Heart left ventricle (tissue), 16 donors: ENCODE measurements at regions not wholly inside any gene's neighbourhood (a gene's known extent, or its start where the extent isn't known, plus 50 kb on each side); places are given as distances from the start of the nearest gene placed in this dataset.

ENCODE experiments used
- ATAC-seq, 4 donors: fragments of 200-7000 bp; cut with Tn5 transposase; one replicate each; pipeline ENCODE4 v1.9.1; 2020 to 2022; ENCODE audit warnings: moderate library complexity in 4 of 4, mild to moderate bottlenecking in 3 of 4, moderate number of reproducible peaks in 1 of 4
- DNase-seq, 5 donors: peaks; one replicate each; pipeline ENCODE4 v3.0.0-alpha.2; 2020
- H3K27ac ChIP-seq, 12 donors: fragments of 200-600 bp; sonication (generic) in 4 of 12; one replicate each; pipeline versions ENCODE4 v1.5.0 to v1.8.0; 2016 to 2022; ENCODE audit warnings: mild to moderate bottlenecking in 2 of 12
- H3K27me3 ChIP-seq, 9 donors: fragments of 200-600 bp; sonication (generic) in 2 of 9; one replicate each; pipeline versions ENCODE4 v1.5.1 to v1.8.0; 2016 to 2022; ENCODE audit warnings: mild to moderate bottlenecking in 3 of 9
- H3K36me3 ChIP-seq, 9 donors: fragments of 200-600 bp; sonication (generic) in 2 of 9; one replicate each; pipeline versions ENCODE4 v1.5.0 to v1.8.0; 2018 to 2022; ENCODE audit warnings: mild to moderate bottlenecking in 2 of 9
- H3K4me1 ChIP-seq, 12 donors: fragments of 200-600 bp; sonication (generic) in 4 of 12; one replicate each; pipeline versions ENCODE4 v1.5.0 to v1.8.0; 2016 to 2022; ENCODE audit warnings: mild to moderate bottlenecking in 3 of 12
- H3K4me3 ChIP-seq, 12 donors: fragments of 200-600 bp; sonication (generic) in 4 of 12; one replicate each; pipeline versions ENCODE4 v1.5.0 to v1.8.0; 2017 to 2022; ENCODE audit warnings: mild to moderate bottlenecking in 9 of 12, moderate library complexity in 4 of 12
- H3K9me3 ChIP-seq, 12 donors: fragments of 200-600 bp; sonication (generic) in 4 of 12; one replicate each; pipeline versions ENCODE4 v1.5.0 to v1.8.0; 2016 to 2022; ENCODE audit warnings: mild to moderate bottlenecking in 1 of 12
- CTCF ChIP-seq, 12 donors: fragments of 200-600 bp; sonication (generic) in 4 of 12; IDR thresholded peaks; one replicate each; pipeline versions ENCODE4 v1.5.0 to v1.8.0; 2018 to 2022; ENCODE audit warnings: antibody characterized with exemption in 12 of 12, mild to moderate bottlenecking in 5 of 12
- POLR2A ChIP-seq, 2 donors: fragments of 450-650 bp; IDR thresholded peaks; one replicate each; pipeline ENCODE4 v1.6.1; 2017; ENCODE audit warnings: antibody characterized with exemption in 2 of 2, mild to moderate bottlenecking in 2 of 2, moderate library complexity in 2 of 2
- WGBS, 4 donors: extraction: QIAGEN DNeasy Blood & Tissue Kit in 2 of 4; methylation state at CpG; one replicate each; pipeline versions ENCODE4 v1.1.5 to v1.1.7; 2013 to 2018; 5-methylcytosine and 5-hydroxymethylcytosine counted together
- intact Hi-C, 10 donors: fragments of 100-400 bp; cut with DNase I; formaldehyde crosslinking; loops; one replicate each; pipeline versions ENCODE4 v1.11.1 to v1.14.2; 2022
- donor health status: ischemic (EF 13 %, LVEDD 7.1; RV severe dilation, severe dysfunction).
- donor health status: healthy with polysubstance abuse.
- donor health status: DM: no; HTN: yes; CAD: no.
- donor health status: DM: no; HTN: no; CAD: no.
- donor health status: ischemic (EF 25% LVEDD 6.9; RV normal size, moderate dysfunction).
- donor health status: ischemic (EF 25% LVEDD 5.7; RV mildly dilated, moderate dysfunction).
- donor health status: healthy.
- donor health status: DM: yes; HTN: yes; CAD: no.
- donor health status: ischemic (EF 35%, LVEDD 5.7; RV mildly dilated, moderate dysfunction).
- donor health status: nonischemic (EF 11% LVEDD 7.7; RV severe dilation, severe dysfunction).
- donor health status: DM: yes; HTN: yes; CAD: no.
- donor health status: PGD.
- donor health status: ischemic (EF 29% LVEDD 5.4; RV normal size, mild dysfunction).
- donor health status: nonischemic (EF 23%, LVEDD 6.1; RV moderate dilation, normal function).

DNA sequence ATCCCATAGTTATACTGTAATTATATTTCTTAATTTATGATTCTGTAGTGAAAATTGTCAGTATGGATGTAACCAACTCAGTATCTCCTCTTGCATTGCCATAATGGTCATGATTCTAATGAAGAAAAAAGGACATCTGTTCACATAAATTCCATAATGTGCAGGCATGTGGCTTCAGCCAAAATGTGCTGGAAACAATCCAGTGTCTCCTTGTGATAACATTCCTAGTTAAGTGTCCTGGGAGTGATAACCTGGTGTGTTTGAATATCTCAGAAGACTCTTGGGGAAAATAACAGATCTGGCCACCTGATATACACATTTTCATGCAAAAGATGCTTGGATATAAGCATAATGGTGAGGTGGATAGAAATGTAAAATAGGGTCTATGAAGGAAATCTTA, 2309.8 kb downstream of the PCDH7 start:
- intact Hi-C loops, result no loop called here
- Histone ChIP-seq H3K4me1 (no peaks in the 10 kb centered on the region), H3K36me3 (no peaks in the 10 kb centered on the region), H3K9me3 (no peaks in the 10 kb centered on the region), H3K27me3 (no peaks in the 10 kb centered on the region), H3K27ac (no peak overlapping the region), H3K4me3 (no peak overlapping the region)
- no peak for TF ChIP-seq CTCF (IDR thresholded peaks at IDR 0.05)
- no peak for TF ChIP-seq POLR2A (IDR thresholded peaks at IDR 0.05)
- no peak for DNase-seq
- no peak for ATAC-seq

DNA sequence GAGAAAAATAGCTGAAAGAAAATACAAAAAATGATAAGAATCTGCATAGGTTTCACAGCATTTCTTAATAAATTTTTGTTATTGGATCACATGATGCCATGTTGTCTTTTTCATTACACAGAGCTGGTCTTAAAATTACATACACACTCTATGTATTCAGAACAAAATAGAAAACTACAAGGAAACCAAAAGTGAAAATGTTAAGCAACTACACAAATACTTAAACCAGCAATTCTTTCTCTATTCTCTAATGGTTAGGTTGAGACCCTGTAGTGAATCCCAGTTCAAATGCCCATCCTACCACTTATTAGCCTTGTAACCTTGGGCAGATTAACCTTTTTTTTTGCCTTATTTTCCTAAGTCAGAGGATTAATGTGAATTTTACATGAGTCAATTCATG, 2311.2 kb downstream of the PCDH7 start:
- no peaks in the 10 kb centered on the region for H3K4me1 ChIP-seq
- H3K27me3 ChIP-seq, result no peaks in the 10 kb centered on the region
- no peaks in the 10 kb centered on the region for H3K9me3 ChIP-seq
- intact Hi-C loops, result no loop called here
- no peak for TF ChIP-seq CTCF (IDR thresholded peaks at IDR 0.05)
- no peak for TF ChIP-seq POLR2A (IDR thresholded peaks at IDR 0.05)
- H3K27ac ChIP-seq, result no peak overlapping the region
- H3K36me3 ChIP-seq, result no peaks in the 10 kb centered on the region
- ATAC-seq (no peak), DNase-seq (no peak)
- no peak overlapping the region for H3K4me3 ChIP-seq

DNA sequence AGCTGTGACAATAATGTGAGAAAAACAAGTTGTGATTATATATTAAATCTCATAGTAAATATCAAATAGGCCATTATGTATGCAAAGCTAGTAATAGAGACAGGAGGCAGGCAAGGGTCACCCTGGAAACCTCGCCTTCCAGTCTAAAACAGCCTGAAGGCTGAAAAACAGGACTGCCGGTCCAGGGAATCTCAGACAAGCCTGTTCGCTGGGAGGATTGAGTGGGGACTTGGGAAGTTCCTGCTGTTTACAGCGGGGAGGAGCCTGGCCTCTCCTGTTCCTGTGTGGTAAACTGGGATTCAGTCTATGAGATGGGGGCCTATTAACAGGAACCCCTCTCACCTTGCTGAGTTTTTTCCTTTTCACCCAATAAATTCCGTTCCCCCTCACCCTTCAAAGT, 2317.3 kb downstream of the PCDH7 start:
- Histone ChIP-seq H3K9me3 (no peaks in the 10 kb centered on the region), H3K27me3 (no peaks in the 10 kb centered on the region), H3K36me3 (no peaks in the 10 kb centered on the region), H3K4me3 (no peak overlapping the region), H3K4me1 (no peaks in the 10 kb centered on the region), H3K27ac (no peak overlapping the region)
- WGBS, 4 donors, result 65 to 81% (median 71%) methylated on average over 5 of the region's 5 CpGs
- intact Hi-C loops, result no loop called here
- no peak for TF ChIP-seq POLR2A (IDR thresholded peaks at IDR 0.05)
- TF ChIP-seq CTCF (IDR thresholded peaks at IDR 0.05), result no peak
- ATAC-seq, result no peak
- DNase-seq, result no peak

DNA sequence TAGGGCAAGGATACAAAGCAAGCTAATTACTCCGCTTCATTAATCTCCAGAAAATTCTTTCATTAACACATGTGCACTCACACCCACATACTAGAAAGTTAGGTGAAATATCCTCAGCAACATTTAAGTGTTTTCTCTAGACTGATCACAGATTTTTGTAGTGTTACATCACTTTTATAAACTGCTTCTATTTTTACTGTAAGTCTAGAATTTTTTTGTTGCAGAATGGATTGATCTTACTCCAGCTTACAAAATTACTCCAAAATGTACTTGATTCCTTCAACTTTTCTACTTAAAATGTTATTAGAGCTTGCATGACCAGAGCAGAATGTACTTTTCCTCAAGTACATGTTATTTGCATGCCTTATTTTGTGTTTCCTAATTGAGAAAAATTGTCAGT, 2325.2 kb downstream of the PCDH7 start:
- no peak overlapping the region for H3K4me3 ChIP-seq
- intact Hi-C loops, result no loop called here
- no peak for TF ChIP-seq POLR2A (IDR thresholded peaks at IDR 0.05)
- no peak for TF ChIP-seq CTCF (IDR thresholded peaks at IDR 0.05)
- DNase-seq (no peak), ATAC-seq (no peak)
- H3K36me3 ChIP-seq, result no peaks in the 10 kb centered on the region
- no peaks in the 10 kb centered on the region for H3K27me3 ChIP-seq
- 86 to 90% (median 87%) methylated on average over 1 of the region's 1 CpG for WGBS, 4 donors
- H3K9me3 ChIP-seq, result no peaks in the 10 kb centered on the region
- H3K4me1 ChIP-seq, result no peaks in the 10 kb centered on the region
- no peak overlapping the region for H3K27ac ChIP-seq
